ENCODE measurements at regions not wholly inside any gene's neighbourhood (a gene's known extent, or its start where the extent isn't known, plus 50 kb on each side); places are given as distances from the start of the nearest gene placed in this dataset.

- FAIRE-seq (no peak), DNase-seq (ENCODE audit: insufficient read length, low spot score) (no peak)
Observed at GRCh38 chr9:79962836-79963235, 391.1 kb downstream of the TLE4 start.

- DNase-seq (ENCODE audit: insufficient read length, low spot score) (no peak), FAIRE-seq (no peak)
Observed at GRCh38 chr9:79962150-79962549, 390.4 kb downstream of the TLE4 start.

GRCh38 chr9:79955300-79955699 is 383.5 kb downstream of the TLE4 start:
- DNase-seq (ENCODE audit: insufficient read length, low spot score) (no peak), FAIRE-seq (no peak)

GRCh38 chr9:79953908-79954307 is 382.1 kb downstream of the TLE4 start:
- FAIRE-seq = no peak

GRCh38 chr9:79952401-79952800 is 380.6 kb downstream of the TLE4 start:
- no peak for FAIRE-seq
- DNase-seq (ENCODE audit: insufficient read length, low spot score) = no peak

More at GRCh38 chr9:79953908-79954307, 382.1 kb downstream of the TLE4 start:
- no peak for DNase-seq (ENCODE audit: insufficient read length, low spot score)

GRCh38 chr9:79946712-79947111 is 374.9 kb downstream of the TLE4 start:
- DNase-seq (ENCODE audit: insufficient read length, low spot score) (no peak), FAIRE-seq (no peak)

GRCh38 chr9:79945495-79945894 is 373.7 kb downstream of the TLE4 start:
- FAIRE-seq (no peak), DNase-seq (ENCODE audit: insufficient read length, low spot score) (no peak)

GRCh38 chr9:79945016-79945415 is 373.3 kb downstream of the TLE4 start:
- FAIRE-seq = no peak
- no peak for DNase-seq (ENCODE audit: insufficient read length, low spot score)

- no peak for FAIRE-seq
- no peak for DNase-seq (ENCODE audit: insufficient read length, low spot score)
Observed at GRCh38 chr9:79940919-79941318, 369.2 kb downstream of the TLE4 start.

GRCh38 chr9:79939819-79940218 is 368.1 kb downstream of the TLE4 start:
- no peak for FAIRE-seq
- DNase-seq (ENCODE audit: insufficient read length, low spot score) = no peak

GRCh38 chr9:79936336-79936735 is 364.6 kb downstream of the TLE4 start:
- no peak for DNase-seq (ENCODE audit: insufficient read length, low spot score)

GRCh38 chr9:79929285-79929684 is 357.5 kb downstream of the TLE4 start:
- no peak for DNase-seq (ENCODE audit: insufficient read length, low spot score)
- no peak for FAIRE-seq

More at GRCh38 chr9:79936336-79936735, 364.6 kb downstream of the TLE4 start:
- FAIRE-seq = no peak

GRCh38 chr9:79928661-79929223 is 357.0 kb downstream of the TLE4 start:
- no peak for DNase-seq (ENCODE audit: insufficient read length, low spot score)
- FAIRE-seq = no peak

GRCh38 chr9:79925326-79925725 is 353.6 kb downstream of the TLE4 start:
- DNase-seq (ENCODE audit: insufficient read length, low spot score) (no peak), FAIRE-seq (no peak)

- FAIRE-seq = no peak
- no peak for DNase-seq (ENCODE audit: insufficient read length, low spot score)
Observed at GRCh38 chr9:79924836-79925235, 353.1 kb downstream of the TLE4 start.

- no peak for DNase-seq (ENCODE audit: insufficient read length, low spot score)
Observed at GRCh38 chr9:79917421-79917820, 345.7 kb downstream of the TLE4 start.

GRCh38 chr9:79913867-79914266 is 342.1 kb downstream of the TLE4 start:
- FAIRE-seq (no peak), DNase-seq (ENCODE audit: insufficient read length, low spot score) (no peak)

More at GRCh38 chr9:79917421-79917820, 345.7 kb downstream of the TLE4 start:
- no peak for FAIRE-seq

- DNase-seq (ENCODE audit: insufficient read length, low spot score) = no peak
- no peak for FAIRE-seq
Observed at GRCh38 chr9:79912318-79913070, 340.7 kb downstream of the TLE4 start.

- no peak for FAIRE-seq
- DNase-seq (ENCODE audit: insufficient read length, low spot score) = no peak
Observed at GRCh38 chr9:79911724-79912123, 340.0 kb downstream of the TLE4 start.

- FAIRE-seq (no peak), DNase-seq (ENCODE audit: insufficient read length, low spot score) (no peak)
Observed at GRCh38 chr9:79902825-79903600, 331.2 kb downstream of the TLE4 start.

- no peak for DNase-seq (ENCODE audit: insufficient read length, low spot score)
- no peak for FAIRE-seq
Observed at GRCh38 chr9:79900754-79901153, 329.0 kb downstream of the TLE4 start.
